IPS DF 4.7 (cell line): ENCODE measurements at regions not wholly inside any gene's neighbourhood (a gene's known extent, or its start where the extent isn't known, plus 50 kb on each side); places are given as distances from the start of the nearest gene placed in this dataset.

Experiments
- DNase-seq: peaks from one replicate; pipeline ENCODE4 v3.0.0-alpha.2; 2013; ENCODE audit warnings: low spot score; ENCODE audit errors: extremely low read depth

DNA sequence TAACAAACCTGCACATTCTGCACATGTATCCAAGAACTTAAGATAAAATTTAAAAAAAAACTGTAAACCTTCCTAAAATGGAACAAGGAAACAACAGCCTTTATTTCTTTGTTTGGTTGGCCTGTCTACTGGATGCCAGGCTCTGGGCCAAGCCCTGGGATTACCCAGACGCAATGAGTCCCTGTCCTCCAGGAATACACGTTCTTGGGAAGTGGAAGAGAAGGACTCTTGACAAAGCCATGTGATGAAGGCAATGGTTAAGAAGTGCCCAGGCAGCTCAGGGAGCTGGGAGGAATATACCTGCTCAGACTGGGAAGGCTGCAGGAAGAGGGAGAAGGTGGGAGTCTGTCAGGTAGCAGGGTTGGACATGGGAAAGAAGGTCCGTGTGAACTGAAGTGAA, 115.4 kb downstream of the AXIN2 start:
- DNase-seq: no peak

DNA sequence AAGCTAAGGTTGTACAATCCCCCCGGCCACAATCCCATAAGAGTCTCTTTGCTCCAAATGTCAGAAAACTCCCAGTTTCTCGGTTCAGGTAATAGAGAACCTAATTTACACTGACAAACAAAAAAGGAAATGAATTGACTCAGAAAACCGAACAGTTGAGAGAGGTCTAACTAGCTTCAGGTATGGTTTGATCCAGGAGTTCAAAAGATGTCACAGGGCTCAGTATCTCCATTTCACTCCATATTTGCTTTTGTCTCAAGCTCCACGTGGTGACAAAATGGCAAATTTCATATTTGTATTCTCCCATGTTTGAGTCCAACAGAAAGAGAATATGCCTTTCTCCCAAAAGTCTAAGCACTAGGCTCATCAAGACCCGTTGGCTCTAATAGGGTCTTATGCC, 117.4 kb downstream of the AXIN2 start:
- no peak for DNase-seq

DNA sequence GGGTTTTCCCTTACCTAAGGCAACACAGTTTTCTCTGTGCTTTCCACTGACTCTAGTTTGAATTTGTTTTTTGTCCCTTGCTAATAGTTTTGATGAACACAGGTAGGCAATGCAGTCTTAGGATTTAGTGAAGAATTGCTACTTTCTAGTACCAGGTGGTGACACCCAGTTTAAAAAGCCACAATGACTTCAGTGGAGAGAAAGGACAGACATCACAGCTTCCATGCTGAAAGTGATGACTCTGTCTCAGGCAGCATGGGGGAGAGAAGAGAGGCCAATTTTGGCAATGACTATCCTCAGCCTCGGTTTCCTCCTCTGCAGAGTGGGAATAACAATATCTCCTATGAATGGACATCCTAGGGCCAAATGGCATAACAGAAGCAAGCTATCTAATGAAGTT, 118.8 kb downstream of the AXIN2 start:
- DNase-seq: no peak

DNA sequence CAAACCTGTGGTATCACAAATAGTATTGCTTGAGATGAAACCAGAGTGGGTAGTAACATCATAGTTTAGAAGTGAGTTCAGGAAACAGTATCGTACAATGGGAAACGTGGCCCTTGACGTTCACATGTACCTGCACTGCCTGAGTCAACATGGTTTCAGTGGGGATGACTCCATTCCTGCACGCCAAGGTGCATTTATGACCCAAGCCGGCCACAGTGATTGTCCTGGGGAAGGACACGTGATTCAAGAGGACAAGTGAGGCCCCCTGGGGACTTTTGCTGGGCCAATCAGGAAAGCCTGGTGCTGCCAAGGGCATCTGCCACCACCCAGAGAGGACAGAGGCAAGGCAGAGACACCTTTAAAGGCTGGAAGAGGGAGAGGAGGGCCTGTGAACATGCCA, 119.2 kb downstream of the AXIN2 start:
- no peak for DNase-seq

DNA sequence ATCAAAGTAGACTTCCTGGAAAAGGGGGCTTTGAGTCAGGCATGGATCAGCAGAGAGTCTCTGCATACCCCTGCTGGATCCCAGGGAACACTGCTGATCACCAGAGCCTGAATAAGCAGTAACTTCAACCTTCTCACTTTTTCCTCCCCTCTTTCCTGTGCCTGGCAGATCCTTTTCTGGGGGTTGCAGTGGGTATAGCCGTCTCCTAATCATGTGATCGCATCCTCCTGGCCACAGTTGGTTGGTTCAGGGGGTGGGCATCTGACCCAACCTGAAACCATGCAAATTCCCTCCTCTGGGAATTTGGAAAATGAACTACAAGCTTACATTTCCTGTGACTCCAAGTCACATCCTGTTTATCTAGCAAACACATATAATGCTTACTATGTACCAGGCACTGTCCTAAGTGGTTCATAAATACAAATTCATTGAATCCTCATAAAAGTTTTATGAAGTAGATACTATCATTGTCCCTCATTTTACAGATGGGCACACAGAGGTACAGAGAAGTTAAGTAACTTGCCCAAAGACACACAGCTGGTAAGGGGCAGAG, 120.3 kb downstream of the AXIN2 start:
- no peak for DNase-seq

DNA sequence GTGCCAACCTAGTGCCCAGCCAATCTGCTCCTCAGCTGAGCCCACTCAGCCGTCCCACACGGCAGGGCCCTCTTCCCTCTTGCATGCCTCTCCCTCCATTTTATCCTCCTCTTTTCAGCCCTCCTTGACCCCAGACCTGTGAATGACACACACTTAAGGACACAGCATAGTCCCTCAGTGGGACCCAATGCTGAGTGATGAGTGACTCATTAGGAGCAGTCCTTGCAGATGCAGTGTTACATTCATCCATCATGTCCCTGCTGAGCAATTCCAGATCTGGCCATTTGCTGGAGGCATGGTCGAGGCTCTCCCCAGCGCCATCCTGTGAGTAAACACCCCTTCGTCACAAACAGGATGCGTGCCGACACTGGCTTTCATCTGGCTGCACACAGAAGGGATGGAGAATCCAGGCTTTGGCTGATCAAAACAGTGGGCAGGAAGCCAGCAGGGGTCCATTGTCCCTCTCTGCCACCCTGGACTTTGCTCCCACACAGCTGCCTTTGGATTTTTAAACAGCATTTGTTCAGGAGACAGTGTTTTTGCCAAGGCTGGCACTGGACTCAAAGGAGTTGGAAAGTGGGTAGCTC, 122.6 kb downstream of the AXIN2 start:
- DNase-seq: no peak

DNA sequence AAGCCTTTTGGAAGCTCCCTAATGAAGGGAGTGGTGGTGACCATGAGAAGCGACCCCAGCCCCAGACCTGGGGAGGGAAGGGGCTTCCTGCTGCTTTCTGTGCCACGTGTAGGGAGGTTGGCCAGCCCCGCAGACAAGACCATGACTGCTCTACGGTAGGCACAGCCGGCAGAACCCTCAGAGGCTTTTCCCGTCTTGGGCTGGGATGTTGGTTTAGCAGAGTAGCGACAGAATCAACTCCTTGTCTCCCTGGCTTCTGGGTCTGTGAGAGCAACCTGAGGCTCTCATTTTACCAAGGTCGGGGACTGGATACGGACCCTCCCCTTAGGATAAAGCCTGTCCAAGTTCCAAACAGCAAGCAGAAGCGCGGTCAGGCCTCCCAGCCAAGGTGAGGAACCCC, 123.3 kb downstream of the AXIN2 start:
- no peak for DNase-seq

DNA sequence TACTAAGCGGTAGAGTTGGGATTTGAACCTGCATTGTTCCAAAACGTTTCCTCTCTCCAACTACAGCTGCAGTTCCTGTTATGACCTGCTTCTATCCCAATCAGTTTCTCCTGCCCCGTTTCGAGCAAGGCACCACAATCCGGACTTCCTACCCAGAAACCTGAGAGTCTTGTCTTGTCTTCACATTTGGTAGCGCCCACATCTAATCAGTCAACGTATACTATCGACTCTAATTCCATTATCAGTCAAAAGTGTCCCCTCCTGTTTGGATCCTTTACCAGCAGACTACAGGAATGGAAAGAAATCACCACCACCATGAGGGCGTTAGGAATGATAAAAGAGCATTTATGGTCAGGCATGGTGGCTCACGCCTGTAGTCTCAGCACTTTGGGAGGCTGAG, 124.6 kb downstream of the AXIN2 start:
- no peak for DNase-seq

DNA sequence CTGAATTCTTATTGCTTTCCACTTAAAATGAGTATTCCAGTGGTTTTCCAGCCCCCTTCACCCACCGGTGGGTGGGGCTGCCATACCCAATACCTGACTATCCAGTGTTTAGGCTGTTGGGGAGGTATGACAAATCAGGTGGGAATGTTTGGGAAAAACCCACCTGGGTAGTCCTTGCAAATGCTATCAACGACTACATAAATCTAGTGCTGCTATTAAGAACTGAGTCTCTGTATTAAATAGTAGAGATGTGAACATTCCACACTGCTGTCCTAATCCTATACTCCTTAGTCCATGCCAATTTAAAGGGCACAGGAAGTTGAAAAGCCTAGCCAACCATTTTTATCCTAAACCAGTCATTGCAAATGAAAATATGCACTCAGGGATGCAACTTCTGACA, 126.6 kb downstream of the AXIN2 start:
- DNase-seq: no peak

DNA sequence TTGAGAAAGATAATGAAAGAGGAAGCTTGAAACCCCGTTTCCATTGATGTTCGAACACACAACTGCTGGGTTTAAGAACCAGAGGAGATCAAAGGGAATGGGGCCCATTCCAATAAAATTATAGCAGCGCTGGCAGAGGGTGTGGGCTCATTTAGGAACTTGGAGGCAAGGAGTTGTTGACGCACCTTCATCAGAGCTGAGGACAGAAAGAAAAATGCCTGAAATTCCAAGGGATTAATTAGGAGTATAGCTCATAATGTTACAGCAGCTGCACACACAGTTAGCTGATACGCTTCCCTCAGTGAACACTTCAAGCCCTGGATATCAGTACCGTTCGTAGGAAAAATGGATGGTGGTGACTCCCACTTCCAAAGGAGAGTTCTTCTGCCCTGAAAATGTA, 127.2 kb downstream of the AXIN2 start:
- no peak for DNase-seq

DNA sequence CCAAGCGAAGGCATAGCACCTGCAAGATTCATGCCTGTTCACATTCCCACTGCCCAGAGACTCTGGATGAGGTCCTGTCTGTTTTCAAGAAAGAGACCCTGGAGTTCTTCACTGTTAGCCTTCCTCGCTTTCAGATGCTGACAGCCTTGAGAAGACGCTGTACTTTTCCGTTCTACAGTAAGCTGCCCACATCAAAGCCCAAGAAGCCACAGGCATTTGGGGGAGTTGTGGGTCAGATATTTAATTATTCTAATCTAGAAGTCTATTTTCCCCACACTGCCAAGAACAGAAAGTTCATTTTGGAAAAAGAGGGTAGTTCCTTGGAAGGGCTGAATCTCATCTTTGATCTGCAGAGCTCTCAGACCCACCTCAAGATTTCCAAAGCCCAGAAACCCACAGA, 127.9 kb downstream of the AXIN2 start:
- no peak for DNase-seq

DNA sequence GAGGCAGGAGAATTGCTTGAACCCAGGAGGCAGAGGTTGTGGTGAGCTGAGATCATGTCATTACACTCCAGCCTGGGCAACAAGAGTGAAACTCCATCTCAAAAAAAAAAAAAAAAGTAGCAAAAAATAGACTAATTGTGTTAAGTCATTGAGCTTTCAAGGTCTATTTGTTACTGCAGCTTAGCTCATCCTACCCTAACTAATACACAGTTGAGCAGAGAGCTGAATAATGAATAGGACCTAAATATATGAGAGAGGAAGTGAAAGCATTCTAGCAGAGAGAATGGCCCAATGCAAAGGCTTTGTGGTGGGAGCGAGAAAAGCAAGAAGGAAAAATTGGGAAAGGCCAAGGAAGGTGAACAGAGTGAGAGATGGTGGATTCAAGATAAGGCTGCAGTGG, 128.3 kb downstream of the AXIN2 start:
- no peak for DNase-seq

DNA sequence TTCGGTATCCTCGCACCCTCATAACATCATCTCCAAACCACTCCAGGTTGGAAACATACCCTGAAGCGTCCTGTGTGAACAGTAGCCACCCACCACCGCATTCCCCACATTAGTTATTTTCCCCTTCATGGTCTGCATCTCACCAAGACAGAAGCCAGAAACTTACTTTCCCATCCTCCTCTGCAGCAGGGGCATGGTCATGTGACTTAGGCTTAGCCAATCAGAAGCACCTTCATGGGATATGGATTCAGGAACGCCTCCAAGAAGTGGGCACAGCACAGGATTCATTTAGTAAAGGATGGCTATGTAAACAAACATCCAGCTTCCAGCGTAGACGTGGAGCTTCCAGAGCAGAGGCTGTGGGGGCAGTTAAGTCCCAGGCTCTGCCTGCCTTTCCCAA, 130.3 kb downstream of the AXIN2 start:
- no peak for DNase-seq

DNA sequence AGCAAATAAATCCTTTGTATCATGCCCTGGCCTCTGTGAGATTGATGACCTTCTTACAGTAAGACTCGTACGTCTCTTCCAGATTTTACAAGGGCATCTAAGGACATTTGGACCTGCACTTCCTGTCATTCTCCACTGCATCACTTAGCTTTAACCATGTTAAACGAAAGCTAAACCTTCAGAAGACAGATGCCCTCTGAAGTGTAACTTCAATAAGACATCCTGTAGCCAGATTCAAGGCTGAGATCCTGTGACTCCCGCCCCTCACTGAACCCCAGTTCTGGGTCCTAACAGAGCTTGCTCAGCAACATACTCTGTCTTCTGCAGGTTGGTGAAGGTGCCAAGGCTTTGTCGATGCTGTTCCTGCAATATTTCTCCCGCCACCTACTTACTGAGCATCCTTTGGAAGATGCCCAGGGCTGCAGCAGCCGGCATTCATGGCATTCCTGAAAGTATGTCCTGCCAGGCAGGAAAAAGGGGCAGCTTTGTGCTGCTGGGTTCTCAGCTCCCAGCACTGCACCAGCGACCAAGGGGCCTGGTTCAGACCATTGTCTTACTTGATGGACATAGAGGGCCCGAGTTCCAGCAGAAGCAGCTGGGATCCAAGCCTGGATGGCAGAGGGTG, 131.1 kb downstream of the AXIN2 start:
- no peak for DNase-seq

DNA sequence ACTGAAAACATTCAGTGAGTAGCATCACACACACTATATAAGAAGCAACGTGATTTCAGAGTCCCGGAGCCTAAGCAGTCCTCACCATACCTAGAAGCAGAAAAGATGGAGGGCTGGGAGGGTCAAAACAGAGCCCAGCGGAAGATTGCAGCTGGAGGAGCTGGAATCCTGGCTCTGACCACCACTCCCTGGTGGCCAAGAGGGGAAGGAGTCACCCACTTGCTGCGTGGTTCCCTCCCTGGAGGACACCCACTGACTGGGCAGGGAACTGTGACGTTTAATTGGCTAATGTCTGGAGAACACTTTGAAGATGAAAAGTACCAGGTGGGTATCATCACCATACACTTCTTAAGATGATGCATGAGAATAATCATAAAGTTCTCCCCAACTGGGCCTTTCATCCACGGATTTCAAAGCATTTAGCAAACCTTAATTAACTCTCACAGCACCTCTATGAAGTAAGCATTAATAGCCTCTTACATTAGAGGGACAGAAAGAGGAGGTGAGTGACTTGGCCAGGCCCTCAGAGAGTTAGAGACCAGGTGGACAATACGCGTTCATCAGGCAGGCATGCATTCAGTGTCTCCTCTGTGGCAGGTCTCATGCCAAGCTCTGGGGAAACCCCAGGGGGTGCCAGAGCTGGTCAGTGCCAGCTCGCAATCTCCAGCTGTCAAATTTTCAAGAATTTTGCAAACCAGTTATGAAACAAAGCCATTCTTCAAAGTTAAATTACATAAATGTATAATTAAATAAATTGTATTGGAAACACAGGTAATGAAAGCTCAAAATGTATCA, 137.9 kb downstream of the AXIN2 start:
- no peak for DNase-seq

DNA sequence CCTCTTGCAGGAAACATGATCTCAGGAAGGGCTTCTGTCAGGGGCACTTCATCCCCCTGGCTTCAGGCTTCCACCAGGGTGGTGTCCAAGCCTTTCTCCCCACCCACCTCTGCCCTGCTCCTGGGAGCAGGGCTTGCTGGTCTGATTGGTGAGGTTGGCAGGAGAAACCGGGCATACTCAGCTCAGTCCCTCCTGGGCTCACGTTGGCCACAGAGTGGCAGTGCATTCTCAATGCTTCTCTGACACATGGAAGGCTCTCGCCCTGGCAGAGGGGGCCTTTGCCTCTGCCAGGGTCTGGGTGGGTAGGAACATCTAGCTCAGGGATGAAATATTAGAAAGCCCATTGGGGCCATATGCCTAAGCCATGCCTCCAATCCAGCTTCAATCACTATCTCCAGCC, 142.8 kb downstream of the AXIN2 start:
- no peak for DNase-seq

DNA sequence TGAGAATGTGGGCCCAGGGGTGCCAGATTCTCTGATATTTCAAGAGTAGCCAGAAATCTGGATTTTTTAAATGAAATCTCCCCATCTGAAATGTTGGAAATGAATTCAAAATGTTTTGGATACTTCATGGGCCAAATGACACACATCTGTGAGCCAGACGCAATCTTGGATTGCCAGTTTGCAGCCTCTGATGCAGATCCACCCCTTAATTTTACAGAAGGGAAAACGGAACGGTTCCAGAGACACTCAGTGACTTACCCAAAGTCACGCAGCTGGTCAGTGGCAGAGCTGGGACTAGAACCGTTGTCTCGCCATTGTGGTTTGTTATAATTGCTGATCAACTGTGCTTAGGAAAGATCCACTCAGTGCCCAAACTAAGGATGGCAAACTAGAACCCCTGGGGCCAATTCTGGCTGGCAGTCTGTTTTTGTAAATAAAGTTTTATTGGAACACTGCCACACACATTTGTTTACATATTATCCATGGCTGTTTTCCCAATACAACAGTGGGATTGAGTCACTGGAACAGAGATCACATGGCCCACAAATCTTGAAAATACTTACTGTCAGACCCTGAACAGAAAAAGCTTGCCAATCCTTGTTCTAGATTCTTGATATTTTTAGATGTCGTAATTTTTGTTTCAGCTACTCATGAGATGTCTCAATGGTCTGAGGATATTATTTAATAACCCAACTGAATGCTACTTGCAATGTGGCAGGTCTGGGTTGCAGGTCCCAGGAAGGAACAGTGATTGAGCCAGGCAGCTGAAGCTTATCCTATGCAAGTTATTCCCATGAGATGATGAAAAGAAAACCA, 143.8 kb downstream of the AXIN2 start:
- no peak for DNase-seq

DNA sequence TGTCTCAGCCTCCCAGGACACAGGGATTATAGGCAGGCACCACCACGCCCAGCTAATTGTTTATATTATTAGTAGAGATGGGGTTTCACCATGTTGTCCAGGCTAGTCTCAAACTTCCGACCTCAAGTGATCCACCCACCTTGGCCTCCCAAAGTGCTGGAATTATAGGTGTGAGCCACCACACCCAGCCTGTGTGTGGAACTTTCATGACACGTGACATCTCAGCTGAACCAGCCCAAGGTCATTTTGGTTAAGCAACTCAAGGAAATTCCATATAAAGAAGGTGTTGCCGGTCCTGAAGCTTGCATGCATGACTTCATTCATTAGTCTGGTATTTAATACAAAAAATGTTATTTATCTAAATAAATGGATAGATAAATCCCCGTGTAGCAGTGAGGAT, 145.5 kb downstream of the AXIN2 start:
- DNase-seq: no peak

DNA sequence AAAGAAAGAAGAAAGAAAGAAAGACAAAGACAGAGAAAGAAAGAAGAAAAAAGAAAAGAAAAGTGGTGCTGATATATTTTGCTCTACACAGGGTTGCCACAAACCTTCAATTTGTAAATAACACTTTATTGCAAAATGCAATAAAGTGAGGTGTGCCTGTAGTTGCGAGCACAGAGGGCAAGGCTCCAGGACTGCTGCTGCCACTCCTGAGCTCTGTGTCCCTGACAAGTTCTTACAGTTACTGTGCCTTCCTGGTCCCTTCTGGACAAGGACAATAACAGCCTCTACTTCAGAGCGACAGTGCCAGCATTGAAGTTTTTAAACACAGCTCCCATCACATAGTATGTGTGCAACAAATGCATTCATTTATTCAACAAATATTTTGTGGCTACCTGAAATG, 148.1 kb downstream of the AXIN2 start:
- no peak for DNase-seq

DNA sequence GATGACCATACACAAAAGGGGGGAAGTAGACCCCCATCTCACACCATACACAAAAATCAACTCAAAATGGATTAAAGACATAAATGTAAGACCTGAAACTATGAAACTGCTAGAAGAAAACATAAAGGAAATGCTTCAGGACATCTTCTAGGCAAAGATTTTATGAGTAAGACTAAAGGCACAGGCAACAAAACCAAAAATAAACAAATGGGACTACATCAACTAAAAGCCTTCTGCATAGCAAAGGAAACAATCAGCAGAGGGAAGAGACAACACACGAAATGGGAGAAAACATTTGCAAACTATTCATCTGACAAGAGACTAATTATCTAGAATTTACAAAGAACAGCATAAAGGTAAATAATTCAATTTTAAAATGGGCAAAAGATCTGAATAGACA, 152.1 kb downstream of the AXIN2 start:
- no peak for DNase-seq

DNA sequence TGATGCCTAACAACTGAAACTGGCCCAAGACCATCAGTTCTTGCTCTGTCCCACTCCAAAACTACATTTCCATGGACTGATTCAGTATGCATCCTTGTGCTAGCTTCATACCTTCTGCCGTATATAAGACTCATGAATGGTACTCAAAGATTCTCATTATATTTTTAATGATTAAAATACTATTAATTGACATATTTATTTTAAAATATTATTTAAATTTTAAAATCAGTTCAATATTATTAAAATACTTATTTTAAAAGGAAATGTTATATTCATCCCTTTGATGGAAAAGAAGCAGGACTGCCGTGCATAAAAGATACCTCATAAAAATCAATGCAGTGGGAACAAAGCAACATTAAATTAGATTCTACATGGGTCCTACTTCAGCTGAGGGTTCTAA, 153.4 kb downstream of the AXIN2 start:
- DNase-seq: no peak

DNA sequence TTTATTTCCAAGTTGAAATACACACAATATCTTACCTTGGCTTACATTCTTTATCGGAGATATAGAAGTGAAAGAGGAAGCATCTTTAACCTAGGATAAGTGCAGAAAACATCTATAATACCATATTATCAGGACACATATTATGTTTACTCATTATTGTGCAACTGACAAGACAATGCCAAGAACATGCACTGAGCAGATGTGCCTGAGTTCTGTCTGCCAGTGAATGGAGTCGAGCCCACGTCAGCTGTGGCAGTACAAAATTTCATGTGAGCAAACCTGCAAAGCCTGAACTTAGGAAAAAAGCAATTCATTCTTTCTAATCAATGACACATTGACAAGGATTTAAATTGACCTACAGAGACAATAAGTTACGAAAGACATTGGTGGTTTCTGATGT, 154.4 kb downstream of the AXIN2 start:
- no peak for DNase-seq
